ENCODE measurements at regions not wholly inside any gene's neighbourhood (a gene's known extent, or its start where the extent isn't known, plus 50 kb on each side); places are given as distances from the start of the nearest gene placed in this dataset.

DNA sequence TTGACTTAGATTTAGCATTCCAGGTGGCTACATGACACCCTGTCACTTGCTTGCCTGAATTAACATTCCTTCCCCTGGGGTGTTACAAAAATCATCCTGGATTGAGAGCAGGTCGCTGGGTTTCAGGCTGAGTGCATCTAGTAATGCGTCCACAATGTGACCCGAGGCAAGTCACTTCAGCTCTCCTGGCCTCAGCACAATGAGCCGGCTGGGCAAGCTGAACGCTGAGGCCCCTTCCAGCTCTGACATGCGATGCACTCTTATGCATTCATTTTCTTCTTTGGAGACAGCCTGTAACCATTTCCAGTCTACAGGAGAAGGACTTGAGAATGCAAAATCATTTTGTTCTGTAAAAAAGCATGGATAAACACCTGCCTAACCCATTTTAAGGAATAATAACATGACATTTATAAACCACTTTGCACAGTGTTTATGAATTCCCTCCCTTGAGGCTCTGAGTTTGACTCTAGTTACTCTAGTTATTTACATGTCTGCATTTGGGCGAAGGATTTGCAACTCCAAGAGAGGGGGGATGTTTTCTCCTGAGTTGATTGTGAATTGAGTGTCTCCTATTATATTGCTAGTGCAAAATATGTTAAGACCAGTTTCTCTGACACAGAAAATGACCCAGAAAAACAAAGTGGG lies 63.0 kb upstream of the CPO start:
- H3K9me3 Mint-ChIP-seq = peaks cover 0 to 5% of the 10 kb centered on the region in 2 donors
- ATAC-seq (no peak), DNase-seq (ENCODE audit: low spot score in 2 of 2) (no peak)
- no peak overlapping the region for H3K27ac Mint-ChIP-seq
- no peaks in the 10 kb centered on the region for H3K36me3 Mint-ChIP-seq

DNA sequence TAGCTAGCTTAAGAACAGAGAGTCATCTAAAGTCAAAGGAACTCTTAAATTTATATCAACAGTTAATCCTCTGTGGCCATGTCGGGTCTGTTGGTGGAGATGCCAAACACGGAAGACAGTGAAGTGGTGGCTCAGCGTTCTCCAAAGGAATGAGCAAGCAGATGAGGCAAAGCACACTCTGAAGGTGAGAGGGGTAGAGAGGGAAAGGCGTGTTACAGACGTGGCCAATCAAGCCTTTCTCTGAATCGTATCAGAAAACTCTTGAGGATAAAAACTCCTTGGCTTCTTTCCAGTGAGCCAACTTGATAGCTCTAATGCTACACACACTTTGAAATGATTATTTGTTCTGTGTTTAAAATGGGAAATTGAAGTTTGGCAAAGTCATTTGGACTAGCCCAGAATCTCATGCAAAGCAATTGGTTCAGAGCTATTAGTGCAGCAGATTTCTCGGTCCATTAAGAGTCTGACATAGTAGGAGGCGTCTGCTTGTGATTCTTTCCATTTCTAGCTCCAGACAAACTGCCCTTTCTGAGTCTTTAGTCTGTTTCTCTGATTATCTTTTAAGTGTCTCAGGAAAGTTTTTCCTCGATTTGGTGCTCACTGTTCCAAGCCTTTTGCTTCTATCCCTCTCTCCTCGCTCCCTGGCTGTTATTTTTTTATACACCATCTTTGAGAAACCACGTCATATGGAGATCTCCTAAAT lies 57.5 kb upstream of the CPO start:
- Mint-ChIP-seq H3K27ac (no peak overlapping the region), H3K9me3 (no peaks in the 10 kb centered on the region), H3K36me3 (peaks cover 0 to 4% of the 10 kb centered on the region in 2 donors)
- DNase-seq (ENCODE audit: low spot score in 2 of 2) (no peak), ATAC-seq (no peak)

DNA sequence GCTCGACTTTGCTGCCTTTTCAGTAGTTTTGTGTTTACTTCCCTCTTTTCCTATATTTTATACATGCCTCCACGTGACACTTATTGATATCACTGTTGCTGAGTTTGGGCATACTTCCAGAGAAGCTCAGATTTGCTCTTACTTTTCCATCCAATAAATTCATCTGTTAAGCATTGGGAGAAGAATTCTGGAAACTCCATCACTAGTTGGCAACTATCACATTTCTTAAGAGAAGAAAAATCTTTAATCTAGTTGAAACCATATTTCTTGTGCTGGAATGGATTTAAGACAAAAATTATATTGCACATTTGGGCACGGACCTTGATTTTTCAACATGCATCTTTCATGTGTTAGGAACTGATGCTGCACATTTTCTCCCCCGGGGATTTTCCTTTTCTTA lies 52.6 kb upstream of the CPO start:
- H3K36me3 Mint-ChIP-seq = peaks cover 0 to 4% of the 10 kb centered on the region in 2 donors
- ATAC-seq (no peak), DNase-seq (ENCODE audit: low spot score in 2 of 2) (no peak)
- H3K9me3 Mint-ChIP-seq = no peaks in the 10 kb centered on the region
- H3K27ac Mint-ChIP-seq = no peak overlapping the region

DNA sequence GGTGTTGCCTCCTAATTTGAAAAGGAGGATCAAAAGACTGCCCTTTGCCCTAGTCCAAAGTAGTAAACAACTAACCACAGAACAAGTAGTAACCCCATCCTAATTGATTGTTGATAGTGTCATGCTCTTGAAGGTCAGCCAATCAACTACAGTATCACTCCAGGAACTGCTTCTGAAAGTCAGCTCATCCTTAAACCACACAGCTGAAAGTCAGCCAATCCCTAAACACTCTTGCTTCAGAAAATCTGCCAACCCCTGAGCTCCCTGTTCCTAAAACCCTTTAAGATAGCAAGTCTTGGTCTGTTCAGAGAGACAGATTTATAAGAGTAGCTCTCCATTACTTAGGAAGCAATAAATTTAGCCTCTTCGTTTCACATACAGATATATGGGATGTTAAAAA lies 51.6 kb upstream of the CPO start:
- no peak for ATAC-seq
- no peak overlapping the region for H3K27ac Mint-ChIP-seq
- no peaks in the 10 kb centered on the region for H3K36me3 Mint-ChIP-seq
- no peaks in the 10 kb centered on the region for H3K9me3 Mint-ChIP-seq
- no peak for DNase-seq (ENCODE audit: low spot score in 2 of 2)

Data from activated naive CD4-positive, alpha-beta T cell treated with anti-CD3 and anti-CD28 coated beads, Interleukin-2, amount 50 U/mL, for 72 hours (primary cell).